ENCODE measurements at regions not wholly inside any gene's neighbourhood (a gene's known extent, or its start where the extent isn't known, plus 50 kb on each side); places are given as distances from the start of the nearest gene placed in this dataset.
"Not testable (repeated sequence)": the region's sequence is repeated elsewhere in the genome, so short reads cannot be mapped to it uniquely, and the experiment has no call there.

DNA sequence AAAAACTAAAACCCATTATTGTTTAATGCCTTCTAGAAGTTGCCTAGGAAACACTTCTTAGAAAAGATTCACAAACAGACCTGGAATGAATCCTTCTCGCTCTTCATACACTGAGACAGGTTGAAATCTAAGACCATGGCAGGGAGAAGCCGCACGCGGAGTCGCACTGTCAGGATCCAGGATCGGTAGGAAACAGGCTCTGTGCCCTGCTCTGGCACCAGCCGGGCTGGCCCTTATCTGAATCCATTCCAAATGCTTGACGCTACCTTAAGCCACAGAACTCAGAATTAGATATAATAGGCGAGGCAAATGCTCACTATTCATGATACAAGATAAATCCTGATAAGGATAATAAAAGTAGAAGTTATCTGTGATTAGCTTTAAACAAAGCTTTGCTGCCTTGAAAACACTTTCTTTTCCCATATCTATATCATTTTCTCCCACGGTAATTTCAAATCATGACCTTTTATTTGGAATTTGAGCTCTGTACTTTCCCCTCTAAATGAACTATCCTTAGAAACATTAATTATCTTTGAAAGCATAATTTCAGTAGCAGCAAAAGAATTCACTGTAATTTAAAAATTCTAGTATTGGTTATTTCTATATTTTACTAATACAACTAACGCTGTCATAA is 385.6 kb downstream of the IRS2 start:
- Histone ChIP-seq H3K4me1 (ENCODE audit: insufficient read depth, low read length) (no peaks in the 10 kb centered on the region), H3K36me3 (ENCODE audit: insufficient read depth, low read length) (no peaks in the 10 kb centered on the region), H3K9me3 (ENCODE audit: control insufficient read depth in 1 of 2, insufficient read depth in 1 of 2, low read length in 2 of 2) (peaks cover 0 to 10% of the 10 kb centered on the region in 2 experiments), H3K27ac (ENCODE audit: low read depth in 1 of 2, low read length in 2 of 2) (no peak overlapping the region), H3K27me3 (ENCODE audit: control insufficient read depth in 1 of 2, insufficient read depth in 2 of 2, low read length in 2 of 2) (no peaks in the 10 kb centered on the region), H3K4me3 (ENCODE audit: low read length) (no peak overlapping the region)
- Mint-ChIP-seq H3K36me3 (ENCODE audit: low read depth) (no peaks in the 10 kb centered on the region), H3K4me1 (ENCODE audit: low read depth) (no peaks in the 10 kb centered on the region), H3K27me3 (no peaks in the 10 kb centered on the region), H3K4me3 (no peak overlapping the region), H3K27ac (no peak overlapping the region), H3K9me3 (no peaks in the 10 kb centered on the region)
- TF ChIP-seq, protein P1, sequence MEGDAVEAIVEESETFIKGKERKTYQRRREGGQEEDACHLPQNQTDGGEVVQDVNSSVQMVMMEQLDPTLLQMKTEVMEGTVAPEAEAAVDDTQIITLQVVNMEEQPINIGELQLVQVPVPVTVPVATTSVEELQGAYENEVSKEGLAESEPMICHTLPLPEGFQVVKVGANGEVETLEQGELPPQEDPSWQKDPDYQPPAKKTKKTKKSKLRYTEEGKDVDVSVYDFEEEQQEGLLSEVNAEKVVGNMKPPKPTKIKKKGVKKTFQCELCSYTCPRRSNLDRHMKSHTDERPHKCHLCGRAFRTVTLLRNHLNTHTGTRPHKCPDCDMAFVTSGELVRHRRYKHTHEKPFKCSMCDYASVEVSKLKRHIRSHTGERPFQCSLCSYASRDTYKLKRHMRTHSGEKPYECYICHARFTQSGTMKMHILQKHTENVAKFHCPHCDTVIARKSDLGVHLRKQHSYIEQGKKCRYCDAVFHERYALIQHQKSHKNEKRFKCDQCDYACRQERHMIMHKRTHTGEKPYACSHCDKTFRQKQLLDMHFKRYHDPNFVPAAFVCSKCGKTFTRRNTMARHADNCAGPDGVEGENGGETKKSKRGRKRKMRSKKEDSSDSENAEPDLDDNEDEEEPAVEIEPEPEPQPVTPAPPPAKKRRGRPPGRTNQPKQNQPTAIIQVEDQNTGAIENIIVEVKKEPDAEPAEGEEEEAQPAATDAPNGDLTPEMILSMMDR (IDR thresholded peaks at IDR 0.05) = no peak
- DNase-seq (no peak), ATAC-seq (ENCODE audit: poor library complexity) (no peak)
- ChIA-PET POLR2A (no interaction called here), CTCF (no interaction called here)
- intact Hi-C loops (cut with DNase I, micrococcal nuclease) = no loop called here

DNA sequence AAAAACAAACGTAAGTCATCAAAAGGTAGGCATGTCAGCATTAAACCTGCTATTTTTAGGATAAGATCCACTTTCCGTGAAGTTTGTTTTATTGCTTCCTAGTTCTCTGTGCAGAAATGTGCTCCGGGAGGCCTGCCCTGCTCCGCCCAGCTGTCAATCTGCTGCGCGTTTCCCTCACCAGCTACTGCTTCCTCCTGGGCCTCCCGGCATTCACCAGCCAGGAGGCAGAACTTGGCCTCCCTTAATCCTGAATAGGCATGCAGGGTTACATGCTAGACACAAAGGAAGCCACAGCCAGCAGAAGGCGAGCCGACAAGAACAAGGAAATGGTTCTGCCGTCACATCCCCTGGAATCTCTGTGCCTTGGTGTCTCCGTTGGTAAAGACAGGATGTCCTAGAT is 386.2 kb downstream of the IRS2 start:
- no peaks in the 10 kb centered on the region for H3K4me1 ChIP-seq (ENCODE audit: insufficient read depth, low read length)
- POLR2A ChIA-PET = no interaction called here

DNA sequence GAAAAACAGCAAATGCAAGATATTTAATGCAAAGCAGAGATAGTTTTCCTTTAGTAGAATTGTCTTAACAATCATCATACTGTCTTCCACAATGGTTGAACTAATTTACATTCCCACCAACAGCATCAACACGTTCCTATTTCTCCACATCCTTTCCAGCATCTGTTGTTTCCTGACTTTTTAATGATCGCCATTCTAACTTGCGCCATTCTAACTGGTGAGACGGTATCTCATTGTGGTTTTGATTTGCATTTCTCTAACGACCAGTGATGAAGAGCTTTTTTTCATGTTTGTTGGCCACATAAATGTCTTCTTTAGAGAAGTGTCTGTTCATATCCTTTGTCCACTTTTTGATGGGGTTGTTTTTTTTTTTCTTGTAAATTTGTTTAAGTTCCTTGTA is 388.3 kb downstream of the IRS2 start:
- ATAC-seq (ENCODE audit: poor library complexity); H3K4me3 Mint-ChIP-seq; H3K9me3 ChIP-seq (ENCODE audit: control insufficient read depth in 1 of 2, insufficient read depth in 1 of 2, low read length in 2 of 2); CTCF ChIA-PET; DNase-seq; H3K4me3 ChIP-seq (ENCODE audit: low read length); H3K27ac ChIP-seq (ENCODE audit: low read depth in 1 of 2, low read length in 2 of 2); POLR2A ChIA-PET; H3K4me1 ChIP-seq (ENCODE audit: insufficient read depth, low read length); H3K27ac Mint-ChIP-seq; H3K36me3 Mint-ChIP-seq (ENCODE audit: low read depth); H3K27me3 ChIP-seq (ENCODE audit: control insufficient read depth in 1 of 2, insufficient read depth in 2 of 2, low read length in 2 of 2); H3K27me3 Mint-ChIP-seq; H3K9me3 Mint-ChIP-seq; H3K36me3 ChIP-seq (ENCODE audit: insufficient read depth, low read length); intact Hi-C loops (cut with DNase I, micrococcal nuclease); H3K4me1 Mint-ChIP-seq (ENCODE audit: low read depth): not testable (repeated sequence)

More for the DNA sequence above, 386.2 kb downstream of the IRS2 start:
- TF ChIP-seq, protein P1 (IDR thresholded peaks at IDR 0.05) = no peak
- Histone ChIP-seq H3K36me3 (ENCODE audit: insufficient read depth, low read length) (no peaks in the 10 kb centered on the region), H3K9me3 (ENCODE audit: control insufficient read depth in 1 of 2, insufficient read depth in 1 of 2, low read length in 2 of 2) (peaks cover 0 to 10% of the 10 kb centered on the region in 2 experiments), H3K27me3 (ENCODE audit: control insufficient read depth in 1 of 2, insufficient read depth in 2 of 2, low read length in 2 of 2) (no peaks in the 10 kb centered on the region), H3K27ac (ENCODE audit: low read depth in 1 of 2, low read length in 2 of 2) (no peak overlapping the region), H3K4me3 (ENCODE audit: low read length) (no peak overlapping the region)
- Mint-ChIP-seq H3K27ac (no peak overlapping the region), H3K4me1 (ENCODE audit: low read depth) (no peaks in the 10 kb centered on the region), H3K4me3 (no peak overlapping the region), H3K9me3 (no peaks in the 10 kb centered on the region), H3K36me3 (ENCODE audit: low read depth) (no peaks in the 10 kb centered on the region), H3K27me3 (no peaks in the 10 kb centered on the region)
- DNase-seq (no peak), ATAC-seq (ENCODE audit: poor library complexity) (no peak)
- intact Hi-C loops (cut with DNase I, micrococcal nuclease) = no loop called here
- CTCF ChIA-PET = no interaction called here

DNA sequence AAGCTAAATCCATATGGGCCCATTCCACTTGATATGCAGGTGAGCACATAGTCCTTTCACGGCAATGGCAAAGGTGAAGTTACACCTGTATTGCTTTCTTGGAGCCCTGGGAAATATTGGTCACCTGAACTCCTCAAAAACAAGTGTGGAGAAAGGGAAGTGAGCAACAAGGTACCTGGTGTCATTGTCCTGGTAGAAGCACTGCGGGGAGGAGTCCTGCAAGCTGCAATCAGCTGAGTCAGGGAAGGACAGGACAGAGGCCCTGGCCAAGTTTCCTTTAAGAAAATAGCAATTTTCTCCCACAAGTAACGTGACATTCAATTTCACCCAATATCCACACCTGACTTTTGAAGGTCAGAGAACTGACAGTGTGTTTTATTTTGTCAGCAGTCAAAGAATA is 389.1 kb downstream of the IRS2 start:
- Mint-ChIP-seq H3K9me3 (no peaks in the 10 kb centered on the region), H3K27ac (no peak overlapping the region), H3K36me3 (ENCODE audit: low read depth) (no peaks in the 10 kb centered on the region), H3K4me3 (no peak overlapping the region), H3K4me1 (ENCODE audit: low read depth) (no peaks in the 10 kb centered on the region), H3K27me3 (no peaks in the 10 kb centered on the region)
- ChIA-PET POLR2A (no interaction called here), CTCF (no interaction called here)
- ATAC-seq (ENCODE audit: poor library complexity) = no peak
- Histone ChIP-seq H3K4me1 (ENCODE audit: insufficient read depth, low read length) (no peaks in the 10 kb centered on the region), H3K4me3 (ENCODE audit: low read length) (no peak overlapping the region), H3K36me3 (ENCODE audit: insufficient read depth, low read length) (no peaks in the 10 kb centered on the region), H3K9me3 (ENCODE audit: control insufficient read depth in 1 of 2, insufficient read depth in 1 of 2, low read length in 2 of 2) (no peaks in the 10 kb centered on the region), H3K27ac (ENCODE audit: low read depth in 1 of 2, low read length in 2 of 2) (no peak overlapping the region), H3K27me3 (ENCODE audit: control insufficient read depth in 1 of 2, insufficient read depth in 2 of 2, low read length in 2 of 2) (no peaks in the 10 kb centered on the region)
- TF ChIP-seq, protein P1 (IDR thresholded peaks at IDR 0.05) = no peak
- intact Hi-C loops (cut with DNase I, micrococcal nuclease) = no loop called here
- no peak for DNase-seq

All from CD4-positive, alpha-beta T cell (primary cell).